ENCODE measurements at regions not wholly inside any gene's neighbourhood (a gene's known extent, or its start where the extent isn't known, plus 50 kb on each side); places are given as distances from the start of the nearest gene placed in this dataset.

- DNase-seq (ENCODE audit: low read depth): no peak
- H3K4me3 ChIP-seq (ENCODE audit: low read depth, low read length): no peak overlapping the region
- TF ChIP-seq, protein P1, sequence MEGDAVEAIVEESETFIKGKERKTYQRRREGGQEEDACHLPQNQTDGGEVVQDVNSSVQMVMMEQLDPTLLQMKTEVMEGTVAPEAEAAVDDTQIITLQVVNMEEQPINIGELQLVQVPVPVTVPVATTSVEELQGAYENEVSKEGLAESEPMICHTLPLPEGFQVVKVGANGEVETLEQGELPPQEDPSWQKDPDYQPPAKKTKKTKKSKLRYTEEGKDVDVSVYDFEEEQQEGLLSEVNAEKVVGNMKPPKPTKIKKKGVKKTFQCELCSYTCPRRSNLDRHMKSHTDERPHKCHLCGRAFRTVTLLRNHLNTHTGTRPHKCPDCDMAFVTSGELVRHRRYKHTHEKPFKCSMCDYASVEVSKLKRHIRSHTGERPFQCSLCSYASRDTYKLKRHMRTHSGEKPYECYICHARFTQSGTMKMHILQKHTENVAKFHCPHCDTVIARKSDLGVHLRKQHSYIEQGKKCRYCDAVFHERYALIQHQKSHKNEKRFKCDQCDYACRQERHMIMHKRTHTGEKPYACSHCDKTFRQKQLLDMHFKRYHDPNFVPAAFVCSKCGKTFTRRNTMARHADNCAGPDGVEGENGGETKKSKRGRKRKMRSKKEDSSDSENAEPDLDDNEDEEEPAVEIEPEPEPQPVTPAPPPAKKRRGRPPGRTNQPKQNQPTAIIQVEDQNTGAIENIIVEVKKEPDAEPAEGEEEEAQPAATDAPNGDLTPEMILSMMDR (IDR thresholded peaks at IDR 0.05; ENCODE audit: insufficient read depth, low read depth, low read length, missing control alignments): no peak
These were observed 72.5 kb upstream of the DAB2 start for GRCh38 chr5:39497322-39497721.

GRCh38 chr5:39495227-39495626 lies 70.4 kb upstream of the DAB2 start:
- no peak for DNase-seq (ENCODE audit: low read depth)
- no peak overlapping the region for H3K4me3 ChIP-seq (ENCODE audit: low read depth, low read length)
- TF ChIP-seq, protein P1 (IDR thresholded peaks at IDR 0.05; ENCODE audit: insufficient read depth, low read depth, low read length, missing control alignments): no peak

DNA sequence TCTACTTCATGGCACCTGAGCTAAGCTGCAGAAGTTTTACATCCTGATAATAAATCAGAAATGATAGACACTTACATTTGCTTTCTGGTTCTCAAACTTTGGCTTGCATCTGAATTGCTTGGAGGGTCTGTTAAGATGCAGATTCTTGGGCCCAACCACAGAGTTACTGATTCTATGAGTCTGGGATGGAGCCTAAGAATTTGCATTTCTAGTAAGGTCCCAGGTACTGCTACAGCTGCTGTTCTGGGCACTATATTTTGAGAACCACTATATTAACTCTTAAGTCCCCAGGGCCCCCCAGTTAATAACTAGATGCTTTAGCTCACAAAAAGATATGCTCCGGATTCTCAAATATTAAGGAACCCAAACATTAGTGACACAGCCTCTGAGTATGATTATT lies 69.8 kb upstream of the DAB2 start:
- no peak for DNase-seq (ENCODE audit: low read depth)
- H3K4me3 ChIP-seq (ENCODE audit: low read depth, low read length): no peak overlapping the region
- TF ChIP-seq, protein P1 (IDR thresholded peaks at IDR 0.05; ENCODE audit: insufficient read depth, low read depth, low read length, missing control alignments): no peak

DNA sequence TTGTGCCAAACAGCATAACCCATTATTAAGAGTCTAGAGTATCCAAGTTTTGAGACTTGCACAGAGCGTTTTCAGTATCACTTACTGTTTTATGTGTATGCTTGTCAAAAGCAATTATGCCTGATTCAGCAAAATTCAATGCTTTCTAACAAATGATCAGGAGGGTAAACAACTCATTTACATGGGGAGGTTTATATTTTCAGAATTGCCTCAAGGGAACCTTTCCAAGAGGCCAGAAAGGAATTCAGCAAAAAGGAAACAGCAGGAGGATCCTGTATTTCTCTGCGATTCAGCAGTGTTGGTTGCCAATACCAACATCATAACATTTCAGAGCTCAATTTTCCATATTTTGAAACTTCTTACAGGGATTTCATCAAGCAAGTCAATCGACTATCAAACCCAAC lies 69.3 kb upstream of the DAB2 start:
- TF ChIP-seq, protein P1 (IDR thresholded peaks at IDR 0.05; ENCODE audit: insufficient read depth, low read depth, low read length, missing control alignments): no peak
- H3K4me3 ChIP-seq (ENCODE audit: low read depth, low read length): no peak overlapping the region
- DNase-seq (ENCODE audit: low read depth): no peak

GRCh38 chr5:39491210-39491609 lies 66.4 kb upstream of the DAB2 start:
- TF ChIP-seq, protein P1 (IDR thresholded peaks at IDR 0.05; ENCODE audit: insufficient read depth, low read depth, low read length, missing control alignments): no peak
- no peak overlapping the region for H3K4me3 ChIP-seq (ENCODE audit: low read depth, low read length)
- no peak for DNase-seq (ENCODE audit: low read depth)

DNA sequence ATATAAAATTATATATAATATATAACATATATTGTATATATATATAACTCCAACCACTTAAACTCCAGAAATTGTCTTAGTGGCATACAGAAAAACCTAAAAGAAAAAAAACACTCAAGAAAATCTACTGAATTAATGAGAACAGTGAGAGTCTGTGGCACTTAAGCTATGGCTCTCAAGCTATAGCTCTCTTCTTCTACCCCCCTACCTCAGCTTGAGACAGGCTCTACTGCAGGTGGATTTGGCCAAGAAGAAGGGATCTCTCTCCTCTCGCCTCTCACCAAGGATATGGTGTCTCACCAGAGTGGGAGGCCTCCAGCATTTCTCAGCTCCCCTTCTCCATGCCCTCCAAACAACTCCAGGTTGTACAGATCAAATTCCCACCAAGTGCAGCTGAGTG lies 64.5 kb upstream of the DAB2 start:
- DNase-seq (ENCODE audit: low read depth): no peak
- TF ChIP-seq, protein P1 (IDR thresholded peaks at IDR 0.05; ENCODE audit: insufficient read depth, low read depth, low read length, missing control alignments): no peak
- H3K4me3 ChIP-seq (ENCODE audit: low read depth, low read length): no peak overlapping the region

- H3K4me3 ChIP-seq (ENCODE audit: low read depth, low read length): no peak overlapping the region
- TF ChIP-seq, protein P1 (IDR thresholded peaks at IDR 0.05; ENCODE audit: insufficient read depth, low read depth, low read length, missing control alignments): no peak
- DNase-seq (ENCODE audit: low read depth): no peak
These were observed 62.0 kb upstream of the DAB2 start for GRCh38 chr5:39486790-39487189.
